Neural cell (in vitro differentiated cells): ENCODE measurements at regions not wholly inside any gene's neighbourhood (a gene's known extent, or its start where the extent isn't known, plus 50 kb on each side); places are given as distances from the start of the nearest gene placed in this dataset.

Experiments
- H2AFZ ChIP-seq: fragments of 200-600, 300-800 bp; sonication (generic), shearing (Covaris generic); 2 replicates; pipeline ENCODE4 v1.6.0; 2014; ENCODE audit warnings: low read depth, mild to moderate bottlenecking, antibody characterized with exemption, low read length, moderate library complexity
- H3F3A ChIP-seq: fragments of 200-600 bp; shearing (Covaris generic); 2 replicates; pipeline ENCODE4 v1.6.1; 2016; ENCODE audit warnings: mild to moderate bottlenecking, moderate library complexity, mixed read lengths, antibody characterized with exemption, low read length; ENCODE audit not compliant: insufficient read depth, poor library complexity, severe bottlenecking
- H3K27ac ChIP-seq: fragments of 200-600, 300-800 bp; sonication (generic), shearing (Covaris generic); 2 replicates; pipeline ENCODE4 v1.5.1; 2014; ENCODE audit warnings: mild to moderate bottlenecking, low read length, moderate library complexity
- H3K27me3 ChIP-seq: fragments of 300-800, 200-600 bp; sonication (generic), shearing (Covaris generic); 2 replicates; pipeline ENCODE4 v1.6.0; 2014; ENCODE audit warnings: mild to moderate bottlenecking, low read depth, low read length, moderate library complexity; ENCODE audit not compliant: insufficient read depth
- H3K36me3 ChIP-seq: fragments of 300-800, 200-600 bp; sonication (generic), shearing (Covaris generic); 2 replicates; pipeline ENCODE4 v1.5.1; 2014; ENCODE audit warnings: mild to moderate bottlenecking, antibody characterized with exemption, low read length, moderate library complexity; ENCODE audit not compliant: insufficient read depth
- H3K4me2 ChIP-seq: fragments of 300-800, 200-600 bp; sonication (generic), shearing (Covaris generic); 2 replicates; pipeline ENCODE4 v1.6.0; 2014; ENCODE audit warnings: mild to moderate bottlenecking, low read length
- H3K4me3 ChIP-seq: fragments of 300-800, 200-600 bp; sonication (generic), shearing (Covaris generic); 2 replicates; pipeline ENCODE4 v1.5.1; 2014; ENCODE audit warnings: mild to moderate bottlenecking, low read length, moderate library complexity
- H3K79me2 ChIP-seq: fragments of 200-600 bp; shearing (Covaris generic); replicated peaks from 2 replicates; pipeline ENCODE4 v1.6.0; 2014; ENCODE audit warnings: mild to moderate bottlenecking, low read length, moderate library complexity; ENCODE audit not compliant: insufficient read depth
- H3K9ac ChIP-seq: fragments of 300-800, 200-600 bp; sonication (generic), shearing (Covaris generic); 2 replicates; pipeline ENCODE4 v1.6.1; 2016; ENCODE audit warnings: mild to moderate bottlenecking, low read length, mixed read lengths
- H3K9me2 ChIP-seq: fragments of 200-600 bp; shearing (Covaris generic); 2 replicates; pipeline ENCODE4 v1.6.1; 2016; ENCODE audit warnings: mild to moderate bottlenecking, low read length, mixed read lengths; ENCODE audit not compliant: insufficient read depth
- H3K9me3 ChIP-seq: fragments of 200-600, 300-800 bp; sonication (generic), shearing (Covaris generic); 2 replicates; pipeline ENCODE4 v1.6.1; 2016; ENCODE audit warnings: mild to moderate bottlenecking, mixed run types, low read length, moderate library complexity, mixed read lengths
- H4K20me1 ChIP-seq: fragments of 200-600 bp; shearing (Covaris generic); 2 replicates; pipeline ENCODE4 v1.6.1; 2016; ENCODE audit warnings: mild to moderate bottlenecking, mixed run types; ENCODE audit not compliant: insufficient read depth
- CTCF ChIP-seq: fragments of 450-650 bp; IDR thresholded peaks from 2 replicates; pipeline ENCODE4 v1.5.1; 2014; ENCODE audit warnings: antibody characterized with exemption, mild to moderate bottlenecking, moderate library complexity; ENCODE audit not compliant: poor library complexity, severe bottlenecking
- EP300 ChIP-seq: fragments of 450-650 bp; conservative IDR thresholded peaks from 2 replicates; pipeline ENCODE4 v1.6.1; 2014; ENCODE audit warnings: antibody characterized with exemption, mild to moderate bottlenecking, moderate library complexity; ENCODE audit not compliant: poor library complexity, severe bottlenecking
- EZH2 ChIP-seq: fragments of 200-600, 300-800 bp; shearing (Covaris generic), sonication (generic); IDR thresholded peaks from 2 replicates; pipeline ENCODE4 v1.6.1; 2014; ENCODE audit warnings: antibody characterized with exemption, low read length, borderline replicate concordance, mild to moderate bottlenecking; ENCODE audit not compliant: insufficient read depth, poor library complexity, severe bottlenecking
- MXI1 ChIP-seq: fragments of 450-650 bp; conservative IDR thresholded peaks from 2 replicates; pipeline ENCODE4 v1.6.1; 2014; ENCODE audit warnings: antibody characterized with exemption, mild to moderate bottlenecking; ENCODE audit not compliant: poor library complexity, severe bottlenecking
- POLR2AphosphoS5 ChIP-seq: IDR thresholded peaks from 2 replicates; pipeline ENCODE4 v1.6.1; 2012
- RAD21 ChIP-seq: fragments of 450-650 bp; conservative IDR thresholded peaks from 2 replicates; pipeline ENCODE4 v1.6.1; 2014; ENCODE audit warnings: antibody characterized with exemption, mild to moderate bottlenecking, moderate library complexity
- REST ChIP-seq: IDR thresholded peaks from 2 replicates; pipeline ENCODE4 v1.6.1; 2012; ENCODE audit warnings: borderline replicate concordance
- SMC3 ChIP-seq: fragments of 450-650 bp; conservative IDR thresholded peaks from 2 replicates; pipeline ENCODE4 v1.6.1; 2014; ENCODE audit warnings: antibody characterized with exemption, mild to moderate bottlenecking, moderate library complexity; ENCODE audit not compliant: poor library complexity
- TAF1 ChIP-seq: IDR thresholded peaks from 2 replicates; pipeline ENCODE4 v1.6.1; 2012; ENCODE audit warnings: low read depth

- Histone ChIP-seq H3K9me2 (no peaks in the 10 kb centered on the region), H3K4me3 (no peak overlapping the region), H3K27me3 (no peaks in the 10 kb centered on the region), H3K4me2 (no peak overlapping the region), H2AFZ (no peak overlapping the region), H4K20me1 (no peaks in the 10 kb centered on the region), H3K36me3 (no peaks in the 10 kb centered on the region), H3K27ac (no peak overlapping the region), H3K9me3 (no peaks in the 10 kb centered on the region), H3F3A (no peaks in the 10 kb centered on the region), H3K79me2 (no peaks in the 10 kb centered on the region), H3K9ac (no peak overlapping the region)
- TF ChIP-seq MXI1 = no peak
- no peak for TF ChIP-seq EP300
Observed at GRCh38 chr12:19695244-19696098, 256.2 kb downstream of the AEBP2 start.

GRCh38 chr12:19700969-19701368 is 261.7 kb downstream of the AEBP2 start:
- Histone ChIP-seq H3K4me2 (no peak overlapping the region), H3K27me3 (no peaks in the 10 kb centered on the region), H3K36me3 (no peaks in the 10 kb centered on the region), H3K9me2 (no peaks in the 10 kb centered on the region), H2AFZ (no peak overlapping the region), H4K20me1 (no peaks in the 10 kb centered on the region), H3K79me2 (no peaks in the 10 kb centered on the region), H3K9ac (no peak overlapping the region), H3K4me3 (no peak overlapping the region), H3K27ac (no peak overlapping the region), H3F3A (no peaks in the 10 kb centered on the region), H3K9me3 (no peaks in the 10 kb centered on the region)
- no peak for TF ChIP-seq EP300
- no peak for TF ChIP-seq MXI1
- no peak for TF ChIP-seq REST
- TF ChIP-seq RAD21 = no peak
- TF ChIP-seq SMC3 = no peak
- TF ChIP-seq TAF1 = no peak
- TF ChIP-seq POLR2AphosphoS5 = no peak
- TF ChIP-seq CTCF = no peak
- TF ChIP-seq EZH2 = no peak
